T-helper 2 cell treated with Interferon-gamma antibody and Interleukin-4, amounts not matched to agents 5 μg/mL and 100 μg/mL, for 36 hours (primary cell): ENCODE measurements at regions not wholly inside any gene's neighbourhood (a gene's known extent, or its start where the extent isn't known, plus 50 kb on each side); places are given as distances from the start of the nearest gene placed in this dataset.

ENCODE experiments used
- DNase-seq: peaks from one replicate; pipeline ENCODE4 v3.0.0; 2021; ENCODE audit warnings: low spot score
- H3K27ac Mint-ChIP-seq: one replicate; pipeline ENCODE4 v1.8.0; 2021; ENCODE audit warnings: mild to moderate bottlenecking, mixed read lengths
- H3K27me3 Mint-ChIP-seq: one replicate; pipeline ENCODE4 v1.8.0; 2021; ENCODE audit warnings: low read depth, mixed read lengths
- H3K36me3 Mint-ChIP-seq: one replicate; pipeline ENCODE4 v1.8.0; 2021; ENCODE audit warnings: low read depth, mixed read lengths
- H3K4me1 Mint-ChIP-seq: one replicate; pipeline ENCODE4 v1.8.0; 2021; ENCODE audit warnings: low read depth, mixed read lengths
- H3K4me3 Mint-ChIP-seq: one replicate; pipeline ENCODE4 v1.8.0; 2022; ENCODE audit warnings: mild to moderate bottlenecking, moderate library complexity, mixed read lengths
- H3K9me3 Mint-ChIP-seq: one replicate; pipeline ENCODE4 v1.8.0; 2021; ENCODE audit warnings: mixed read lengths

DNA sequence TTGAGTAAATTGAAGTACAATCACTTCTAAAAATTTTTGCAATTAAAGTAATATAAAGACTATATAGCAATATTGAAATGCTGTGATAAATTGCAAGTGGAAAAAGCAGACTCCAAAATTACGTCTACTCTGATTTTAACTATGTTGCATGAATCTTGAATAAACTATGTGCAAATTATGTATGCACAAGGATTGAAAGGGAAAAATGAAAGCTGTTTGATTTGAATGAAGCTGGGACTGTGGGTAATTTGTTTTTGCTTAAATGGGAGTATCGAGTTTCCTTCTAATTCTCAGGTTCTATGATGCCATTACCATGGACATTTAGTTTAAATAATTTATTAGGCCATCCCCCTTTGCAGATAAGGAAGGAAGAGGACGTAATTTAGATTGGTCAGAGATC, 198.7 kb upstream of the MYLIP start:
- peaks cover 43% of the 10 kb centered on the region for H3K9me3 Mint-ChIP-seq
- H3K4me1 Mint-ChIP-seq: no peaks in the 10 kb centered on the region
- peaks cover 10% of the 10 kb centered on the region for H3K36me3 Mint-ChIP-seq
- H3K27me3 Mint-ChIP-seq: no peaks in the 10 kb centered on the region
- H3K4me3 Mint-ChIP-seq: no peak overlapping the region
- H3K27ac Mint-ChIP-seq: no peak overlapping the region
- DNase-seq: no peak

DNA sequence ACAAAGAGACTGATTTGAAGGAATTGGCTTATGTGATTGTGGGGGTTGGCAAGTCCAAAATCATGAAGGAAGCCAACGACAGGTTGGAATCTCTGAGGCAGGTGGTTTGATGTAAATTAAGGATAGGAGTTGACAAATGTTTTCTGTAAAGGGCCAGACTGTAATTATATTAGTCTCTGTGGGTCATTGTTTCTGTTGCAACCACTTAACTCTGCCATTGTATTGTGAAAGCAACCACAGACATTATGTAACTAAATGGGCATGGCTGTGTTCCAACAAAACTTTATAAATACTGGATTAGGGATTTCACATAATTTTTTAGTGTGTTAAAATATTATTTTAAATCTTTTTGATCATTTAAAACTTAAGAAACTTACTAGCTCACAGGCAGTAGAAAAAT, 199.2 kb upstream of the MYLIP start:
- H3K27ac Mint-ChIP-seq: no peak overlapping the region
- H3K27me3 Mint-ChIP-seq: no peaks in the 10 kb centered on the region
- DNase-seq: no peak
- peaks cover 10% of the 10 kb centered on the region for H3K36me3 Mint-ChIP-seq
- peaks cover 40% of the 10 kb centered on the region for H3K9me3 Mint-ChIP-seq
- H3K4me3 Mint-ChIP-seq: no peak overlapping the region
- no peaks in the 10 kb centered on the region for H3K4me1 Mint-ChIP-seq

DNA sequence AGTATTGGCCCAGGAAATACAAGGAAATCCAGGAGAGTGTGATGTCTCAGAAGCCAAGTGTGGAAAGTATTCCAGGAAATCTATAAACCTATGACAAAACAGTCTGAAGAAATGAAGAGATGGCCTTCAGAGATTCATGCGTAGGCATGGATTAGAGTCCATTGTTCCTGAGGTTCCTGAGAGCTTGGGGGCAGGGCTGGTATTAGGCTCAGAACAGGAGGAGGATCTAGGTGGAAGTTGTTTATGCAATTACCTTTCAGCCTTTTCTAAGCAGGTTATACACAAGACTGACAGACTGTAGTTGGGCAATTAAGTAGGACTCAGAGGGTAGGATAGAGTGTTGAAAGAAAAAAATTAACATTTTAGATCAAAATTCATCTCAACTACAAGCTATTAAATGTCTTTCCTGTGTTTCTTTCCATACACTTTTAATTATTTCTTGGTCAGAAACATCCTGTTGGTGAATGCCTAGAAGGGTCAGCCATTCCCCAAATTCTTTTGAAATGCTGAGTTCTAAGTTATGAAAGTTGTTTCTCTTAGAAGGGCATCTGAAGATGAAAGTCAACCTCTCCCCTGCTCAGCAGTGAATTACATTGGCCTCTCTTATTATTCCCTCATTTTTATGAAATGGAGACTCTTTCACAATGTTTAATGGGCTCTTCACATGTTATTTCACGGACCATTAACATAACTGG, 201.2 kb upstream of the MYLIP start:
- Mint-ChIP-seq H3K27ac (no peak overlapping the region), H3K36me3 (peaks cover 10% of the 10 kb centered on the region), H3K4me3 (no peak overlapping the region), H3K4me1 (no peaks in the 10 kb centered on the region), H3K27me3 (no peaks in the 10 kb centered on the region), H3K9me3 (peaks cover 42% of the 10 kb centered on the region)
- no peak for DNase-seq

DNA sequence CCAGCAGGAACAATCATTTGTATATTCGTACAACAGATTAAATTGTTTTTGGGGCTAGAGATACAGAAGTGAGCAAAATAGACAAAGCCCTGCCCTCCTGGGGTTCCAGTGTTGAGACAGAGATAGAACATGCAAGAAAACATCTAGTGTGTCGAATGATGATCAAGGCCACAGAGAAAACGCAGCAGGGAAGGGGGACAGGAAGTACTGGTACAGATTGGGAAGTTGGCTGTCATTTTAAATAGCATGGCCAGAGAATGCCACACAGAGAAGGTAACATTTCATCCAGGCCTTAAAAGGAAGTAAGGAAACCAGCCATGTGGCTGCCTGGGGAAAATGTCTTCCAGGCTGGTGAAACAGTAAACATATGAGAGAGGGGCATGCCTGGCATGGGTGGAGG, 202.6 kb upstream of the MYLIP start:
- H3K27ac Mint-ChIP-seq: no peak overlapping the region

GRCh38 chr6:15924893-15925292, 204.0 kb upstream of the MYLIP start:
- Mint-ChIP-seq H3K27me3 (no peaks in the 10 kb centered on the region), H3K36me3 (peaks cover 3% of the 10 kb centered on the region), H3K9me3 (peaks cover 29% of the 10 kb centered on the region), H3K4me1 (no peaks in the 10 kb centered on the region), H3K27ac (no peak overlapping the region), H3K4me3 (no peak overlapping the region)
- no peak for DNase-seq

More for the DNA sequence above, 202.6 kb upstream of the MYLIP start:
- H3K36me3 Mint-ChIP-seq: peaks cover 6% of the 10 kb centered on the region
- no peak overlapping the region for H3K4me3 Mint-ChIP-seq
- no peak for DNase-seq
- no peaks in the 10 kb centered on the region for H3K27me3 Mint-ChIP-seq
- no peaks in the 10 kb centered on the region for H3K4me1 Mint-ChIP-seq
- peaks cover 39% of the 10 kb centered on the region for H3K9me3 Mint-ChIP-seq

GRCh38 chr6:15922510-15923250, 206.2 kb upstream of the MYLIP start:
- no peak for DNase-seq

DNA sequence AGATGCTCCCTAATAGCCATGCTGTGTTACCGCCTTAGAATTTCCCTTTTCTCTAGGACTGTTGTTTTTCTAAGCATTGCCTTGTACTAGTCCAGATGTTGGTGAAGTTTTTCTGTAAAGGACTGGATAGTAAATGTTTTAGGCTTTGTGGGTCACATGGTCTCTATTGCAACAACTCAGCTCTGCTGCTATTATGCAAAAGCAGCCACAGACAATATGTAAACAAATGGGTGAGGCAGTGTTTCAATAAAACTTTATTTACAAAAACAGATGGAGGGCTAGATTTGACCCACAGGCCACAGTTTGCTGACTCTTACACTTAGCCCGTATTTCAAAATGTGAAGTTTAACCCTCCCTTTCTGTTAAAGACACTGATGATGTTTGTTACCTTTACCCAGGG, 207.6 kb upstream of the MYLIP start:
- H3K9me3 Mint-ChIP-seq: peaks cover 8% of the 10 kb centered on the region
- no peak for DNase-seq
- no peak overlapping the region for H3K4me3 Mint-ChIP-seq
- no peaks in the 10 kb centered on the region for H3K27me3 Mint-ChIP-seq
- H3K27ac Mint-ChIP-seq: no peak overlapping the region
- no peaks in the 10 kb centered on the region for H3K36me3 Mint-ChIP-seq
- H3K4me1 Mint-ChIP-seq: no peaks in the 10 kb centered on the region

More at GRCh38 chr6:15922510-15923250, 206.2 kb upstream of the MYLIP start:
- Mint-ChIP-seq H3K9me3 (peaks cover 16% of the 10 kb centered on the region), H3K36me3 (no peaks in the 10 kb centered on the region), H3K27ac (no peak overlapping the region), H3K4me1 (no peaks in the 10 kb centered on the region), H3K27me3 (no peaks in the 10 kb centered on the region), H3K4me3 (no peak overlapping the region)

DNA sequence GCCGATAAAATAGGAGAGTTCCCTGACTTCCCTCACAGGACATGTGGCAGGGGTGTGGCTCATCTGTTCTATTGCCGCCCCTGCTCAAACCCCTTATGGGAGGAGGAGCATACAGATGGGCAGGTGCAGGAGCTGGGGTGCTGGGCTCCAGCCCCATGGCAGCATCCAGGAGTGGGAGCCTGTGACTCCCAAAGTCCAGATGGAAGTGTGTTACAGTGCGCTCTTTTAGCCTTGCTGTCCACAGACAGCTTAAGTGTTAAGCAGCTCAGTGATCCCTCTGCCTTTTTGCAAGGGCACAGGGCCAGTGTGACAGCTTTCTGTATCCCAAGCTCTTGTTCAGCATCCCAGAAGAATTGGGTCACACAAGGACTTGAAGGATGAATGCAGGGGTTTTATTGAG, 212.3 kb upstream of the MYLIP start:
- Mint-ChIP-seq H3K9me3 (no peaks in the 10 kb centered on the region), H3K27me3 (no peaks in the 10 kb centered on the region), H3K4me3 (no peak overlapping the region), H3K4me1 (peaks cover 27% of the 10 kb centered on the region), H3K27ac (no peak overlapping the region), H3K36me3 (peaks cover 3% of the 10 kb centered on the region)
- DNase-seq: no peak

DNA sequence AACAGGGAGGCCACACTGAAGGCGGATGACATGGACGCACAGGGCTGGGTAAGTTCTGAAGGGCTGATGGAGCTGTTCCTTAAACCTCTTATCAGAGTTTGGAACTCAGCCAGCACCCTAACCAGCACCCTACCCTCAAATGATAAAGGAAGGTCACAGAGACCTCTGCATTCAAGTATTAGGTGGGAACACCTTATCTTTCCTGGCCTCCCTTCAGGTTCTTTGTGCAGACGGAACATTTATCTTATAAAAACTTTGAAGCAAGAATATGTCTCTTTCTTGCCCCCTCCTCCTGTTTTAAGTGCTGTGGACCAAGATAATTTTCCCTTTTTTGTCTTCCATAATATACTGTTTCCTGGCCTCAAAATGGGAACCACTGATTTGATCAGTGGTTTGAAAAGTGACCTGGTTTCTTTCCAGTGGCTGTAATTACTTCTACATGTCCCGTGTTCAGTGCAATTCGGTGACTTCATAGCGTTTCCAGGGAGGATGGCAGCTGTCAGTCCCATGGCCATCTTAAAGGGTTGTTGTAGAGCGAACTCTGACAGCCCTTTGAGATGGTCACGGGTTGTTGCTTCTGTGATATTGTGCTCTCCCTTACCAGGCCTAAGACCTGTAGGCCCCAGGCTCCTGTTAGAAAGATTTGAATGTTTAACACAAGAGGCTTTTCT, 213.2 kb upstream of the MYLIP start:
- DNase-seq: no peak
- Mint-ChIP-seq H3K9me3 (no peaks in the 10 kb centered on the region), H3K4me1 (peaks cover 31% of the 10 kb centered on the region), H3K27ac (no peak overlapping the region), H3K27me3 (no peaks in the 10 kb centered on the region), H3K4me3 (no peak overlapping the region), H3K36me3 (peaks cover 3% of the 10 kb centered on the region)

DNA sequence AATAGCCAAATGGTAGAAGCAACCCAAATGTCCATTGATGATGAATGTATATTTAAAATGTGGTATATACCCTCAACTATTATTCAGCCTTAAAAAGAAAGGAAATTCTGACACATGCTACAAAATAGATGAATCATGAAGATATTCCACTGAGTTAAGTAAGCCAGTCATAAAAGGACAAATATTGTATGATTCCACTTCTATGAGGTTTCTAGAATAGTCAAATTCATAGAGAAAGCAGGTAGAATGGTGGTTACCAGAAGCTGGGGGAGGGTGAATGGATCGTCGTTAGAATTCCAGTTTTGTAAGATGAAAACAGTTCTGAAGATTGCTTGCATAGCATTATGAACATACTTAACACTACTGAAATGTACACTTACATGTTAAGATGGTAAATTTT, 214.3 kb upstream of the MYLIP start:
- Mint-ChIP-seq H3K36me3 (peaks cover 3% of the 10 kb centered on the region), H3K9me3 (no peaks in the 10 kb centered on the region), H3K27me3 (no peaks in the 10 kb centered on the region), H3K27ac (no peak overlapping the region), H3K4me3 (no peak overlapping the region), H3K4me1 (peaks cover 35% of the 10 kb centered on the region)
- peak; percentile 48 for DNase-seq

DNA sequence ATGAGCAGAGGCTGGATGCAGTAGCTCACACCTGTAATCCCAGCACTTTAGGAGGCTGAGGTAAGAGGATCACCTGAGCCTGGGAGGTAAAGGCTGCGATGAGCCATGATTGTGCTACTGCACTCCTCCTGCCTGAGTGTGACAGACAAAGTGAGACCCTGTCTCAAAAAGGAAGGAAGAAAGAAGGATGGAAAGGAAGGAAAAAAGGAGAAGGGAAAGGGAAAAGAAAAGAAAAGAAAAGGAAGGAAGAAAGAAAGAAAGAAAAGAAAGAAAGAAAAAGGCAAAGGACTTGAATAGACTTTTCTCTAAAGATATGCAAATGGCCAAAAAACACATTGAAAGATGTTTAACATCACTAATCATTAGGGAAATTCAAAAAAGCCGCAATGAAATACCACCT, 215.3 kb upstream of the MYLIP start:
- H3K36me3 Mint-ChIP-seq: peaks cover 3% of the 10 kb centered on the region
- peaks cover 43% of the 10 kb centered on the region for H3K4me1 Mint-ChIP-seq
- no peak overlapping the region for H3K4me3 Mint-ChIP-seq
- peak overlapping the region; percentile 64 for H3K27ac Mint-ChIP-seq
- no peaks in the 10 kb centered on the region for H3K27me3 Mint-ChIP-seq
- DNase-seq: no peak
- no peaks in the 10 kb centered on the region for H3K9me3 Mint-ChIP-seq

GRCh38 chr6:15912505-15913400, 216.1 kb upstream of the MYLIP start:
- H3K27me3 Mint-ChIP-seq: no peaks in the 10 kb centered on the region
- peaks cover 49% of the 10 kb centered on the region for H3K4me1 Mint-ChIP-seq
- peaks cover 3% of the 10 kb centered on the region for H3K36me3 Mint-ChIP-seq
- DNase-seq: no peak
- no peaks in the 10 kb centered on the region for H3K9me3 Mint-ChIP-seq
- peak overlapping the region; percentile 5 for H3K27ac Mint-ChIP-seq
- no peak overlapping the region for H3K4me3 Mint-ChIP-seq

DNA sequence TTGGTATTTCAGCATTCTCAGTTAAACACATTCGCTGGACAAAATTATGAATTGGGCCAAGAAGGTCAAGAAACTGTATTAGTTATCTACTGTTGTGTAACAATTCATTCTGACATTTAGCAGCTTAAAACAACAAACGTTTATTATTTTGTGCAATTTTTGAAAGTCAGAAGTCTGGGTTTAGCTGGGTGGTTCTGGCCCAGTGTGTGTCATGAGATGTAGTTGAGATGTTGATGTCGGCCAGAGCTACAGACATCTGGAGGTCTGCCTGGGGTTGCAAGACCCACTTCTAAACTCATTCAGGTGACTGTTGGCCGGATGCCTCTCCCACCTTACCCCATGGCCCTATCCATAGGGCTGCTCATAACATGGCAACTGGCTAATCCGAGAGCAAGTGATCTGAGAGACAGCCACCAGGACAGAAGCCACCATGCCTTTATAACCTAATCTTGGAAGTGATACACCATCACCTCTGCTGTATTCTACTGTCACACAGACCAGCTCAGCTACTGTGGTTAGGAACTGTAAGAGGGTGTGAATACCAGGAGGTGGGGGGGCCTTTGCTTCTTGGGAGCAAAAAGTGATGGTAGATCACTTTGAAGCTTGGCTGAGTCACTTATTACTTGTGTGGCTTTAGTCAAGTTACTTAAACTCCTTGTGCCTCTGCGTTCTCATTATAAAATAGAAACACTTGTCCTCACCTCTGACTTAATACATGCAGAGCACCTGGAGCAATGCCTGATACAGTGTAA, 217.0 kb upstream of the MYLIP start:
- H3K4me3 Mint-ChIP-seq: no peak overlapping the region
- DNase-seq: peak; percentile 72
- peaks cover 56% of the 10 kb centered on the region for H3K4me1 Mint-ChIP-seq
- H3K27ac Mint-ChIP-seq: peak overlapping the region; percentile 5
- H3K36me3 Mint-ChIP-seq: peaks cover 3% of the 10 kb centered on the region
- no peaks in the 10 kb centered on the region for H3K9me3 Mint-ChIP-seq
- no peaks in the 10 kb centered on the region for H3K27me3 Mint-ChIP-seq
